KMS-11 (cell line): ENCODE measurements at regions not wholly inside any gene's neighbourhood (a gene's known extent, or its start where the extent isn't known, plus 50 kb on each side); places are given as distances from the start of the nearest gene placed in this dataset.

Experiments
- H2AFZ ChIP-seq: fragments of 200-600 bp; sonication (generic); 2 replicates; pipeline ENCODE4 v1.6.1; 2016; ENCODE audit warnings: antibody characterized with exemption, mixed run types, low read depth
- H3K27ac ChIP-seq: fragments of 200-600 bp; sonication (generic); 2 replicates; pipeline ENCODE4 v1.6.1; 2016; ENCODE audit warnings: mild to moderate bottlenecking, mixed run types
- H3K27me3 ChIP-seq: fragments of 200-600 bp; sonication (generic); 2 replicates; pipeline ENCODE4 v1.6.1; 2017; ENCODE audit warnings: mild to moderate bottlenecking, low read depth, mixed run types, moderate library complexity; ENCODE audit not compliant: insufficient read depth
- H3K36me3 ChIP-seq: fragments of 200-600 bp; sonication (generic); 2 replicates; pipeline ENCODE4 v1.6.1; 2017; ENCODE audit warnings: mild to moderate bottlenecking, mixed run types; ENCODE audit not compliant: insufficient read depth
- H3K4me1 ChIP-seq: fragments of 200-600 bp; sonication (generic); 2 replicates; pipeline ENCODE4 v1.6.1; 2016; ENCODE audit warnings: mild to moderate bottlenecking, low read depth, mixed run types; ENCODE audit not compliant: poor library complexity, severe bottlenecking
- H3K4me2 ChIP-seq: fragments of 200-600 bp; sonication (generic); 2 replicates; pipeline ENCODE4 v1.7.0; 2016; ENCODE audit warnings: mild to moderate bottlenecking, mixed run types
- H3K4me3 ChIP-seq: fragments of 200-600 bp; sonication (generic); IDR thresholded peaks from 2 replicates; pipeline ENCODE4 v1.6.1; 2017; ENCODE audit warnings: low read depth, low read length, mixed read lengths; ENCODE audit not compliant: insufficient read depth
- H3K79me2 ChIP-seq: fragments of 200-600 bp; sonication (generic); 2 replicates; pipeline ENCODE4 v1.6.1; 2016; ENCODE audit warnings: low read depth, mixed run types; ENCODE audit not compliant: insufficient read depth
- H3K9ac ChIP-seq: fragments of 200-600 bp; sonication (generic); 2 replicates; pipeline ENCODE4 v1.6.1; 2016; ENCODE audit warnings: mild to moderate bottlenecking, mixed run types
- H4K20me1 ChIP-seq: fragments of 200-600 bp; sonication (generic); 2 replicates; pipeline ENCODE4 v1.6.1; 2016; ENCODE audit warnings: mild to moderate bottlenecking, mixed run types; ENCODE audit not compliant: insufficient read depth
- CTCF ChIP-seq: fragments of 200-600 bp; sonication (generic); conservative IDR thresholded peaks from 2 replicates; pipeline ENCODE4 v1.6.1; 2017; ENCODE audit warnings: low read depth, mild to moderate bottlenecking, antibody characterized with exemption, low read length, moderate library complexity, mixed read lengths

GRCh38 chr4:127229855-127230608 is 402.7 kb upstream of the INTU start:
- Histone ChIP-seq H2AFZ (no peak overlapping the region), H3K9ac (no peak overlapping the region), H3K27ac (no peak overlapping the region), H3K27me3 (no peaks in the 10 kb centered on the region), H3K36me3 (no peaks in the 10 kb centered on the region), H3K79me2 (no peaks in the 10 kb centered on the region), H3K4me1 (no peaks in the 10 kb centered on the region), H3K4me2 (no peak overlapping the region), H4K20me1 (no peaks in the 10 kb centered on the region), H3K4me3 (no peak overlapping the region)
- no peak for TF ChIP-seq CTCF

- Histone ChIP-seq H3K4me3 (no peak overlapping the region), H3K27ac (no peak overlapping the region), H3K4me2 (no peak overlapping the region), H2AFZ (no peak overlapping the region), H4K20me1 (no peaks in the 10 kb centered on the region), H3K79me2 (no peaks in the 10 kb centered on the region), H3K9ac (no peak overlapping the region), H3K4me1 (no peaks in the 10 kb centered on the region), H3K27me3 (no peaks in the 10 kb centered on the region), H3K36me3 (no peaks in the 10 kb centered on the region)
- no peak for TF ChIP-seq CTCF
Measured at GRCh38 chr4:127236889-127237288, 395.9 kb upstream of the INTU start.

GRCh38 chr4:127237581-127237980 is 395.2 kb upstream of the INTU start:
- Histone ChIP-seq H3K9ac (no peak overlapping the region), H3K36me3 (no peaks in the 10 kb centered on the region), H3K4me2 (no peak overlapping the region), H3K27ac (no peak overlapping the region), H3K79me2 (no peaks in the 10 kb centered on the region), H3K4me1 (no peaks in the 10 kb centered on the region), H2AFZ (no peak overlapping the region), H3K4me3 (no peak overlapping the region), H3K27me3 (no peaks in the 10 kb centered on the region), H4K20me1 (no peaks in the 10 kb centered on the region)
- no peak for TF ChIP-seq CTCF

- no peak overlapping the region for H3K4me2 ChIP-seq
- H3K4me1 ChIP-seq = no peaks in the 10 kb centered on the region
- no peaks in the 10 kb centered on the region for H3K36me3 ChIP-seq
- no peak overlapping the region for H3K9ac ChIP-seq
- H2AFZ ChIP-seq = no peak overlapping the region
- no peaks in the 10 kb centered on the region for H3K79me2 ChIP-seq
- no peak for TF ChIP-seq CTCF
- H4K20me1 ChIP-seq = no peaks in the 10 kb centered on the region
- H3K27ac ChIP-seq = no peak overlapping the region
- no peaks in the 10 kb centered on the region for H3K27me3 ChIP-seq
- H3K4me3 ChIP-seq = no peak overlapping the region
Measured at GRCh38 chr4:127238956-127239475, 393.7 kb upstream of the INTU start.
